Ascending aorta (tissue), 2 donors: ENCODE measurements at regions not wholly inside any gene's neighbourhood (a gene's known extent, or its start where the extent isn't known, plus 50 kb on each side); places are given as distances from the start of the nearest gene placed in this dataset.

Source experiments
- DNase-seq, 2 donors: peaks; one replicate each; pipeline ENCODE4 v3.0.0-alpha.2; 2019; ENCODE audit warnings: low spot score in 2 of 2
- H3K27ac ChIP-seq, 2 donors: fragments of 200-600 bp; sonication (generic); one replicate each; pipeline ENCODE4 v1.5.1; 2016 to 2017; ENCODE audit warnings: mild to moderate bottlenecking in 1 of 2
- H3K27me3 ChIP-seq: fragments of 200-600 bp; sonication (generic); one replicate; pipeline ENCODE4 v1.5.1; 2017
- H3K36me3 ChIP-seq, 2 donors: fragments of 200-600 bp; sonication (generic); one replicate each; pipeline ENCODE4 v1.5.1; 2016
- H3K4me1 ChIP-seq, 2 donors: fragments of 200-600 bp; sonication (generic); one replicate each; pipeline ENCODE4 v1.5.1; 2016 to 2017; ENCODE audit warnings: mild to moderate bottlenecking in 1 of 2
- H3K4me3 ChIP-seq, 2 donors: fragments of 200-600 bp; sonication (generic); one replicate each; pipeline ENCODE4 v1.5.1; 2016 to 2017; ENCODE audit warnings: mild to moderate bottlenecking in 1 of 2
- H3K9me3 ChIP-seq, 2 donors: fragments of 200-600 bp; sonication (generic); one replicate each; pipeline ENCODE4 v1.5.1; 2016
- intact Hi-C: fragments of 100-400 bp; cut with DNase I; formaldehyde crosslinking; loops from one replicate; pipeline ENCODE4 v1.15.1; 2023
- TF ChIP-seq, protein P1 (sequence below), 3 experiments: fragments of 200-600 bp in 2 of 3; fragments of 450-650 bp in 1 of 3; sonication (generic) in 2 of 3; IDR thresholded peaks; one replicate each; pipeline ENCODE4 v1.5.1; 2016 to 2019; ENCODE audit warnings: antibody characterized with exemption in 3 of 3, mild to moderate bottlenecking in 1 of 3, moderate library complexity in 1 of 3

DNA sequence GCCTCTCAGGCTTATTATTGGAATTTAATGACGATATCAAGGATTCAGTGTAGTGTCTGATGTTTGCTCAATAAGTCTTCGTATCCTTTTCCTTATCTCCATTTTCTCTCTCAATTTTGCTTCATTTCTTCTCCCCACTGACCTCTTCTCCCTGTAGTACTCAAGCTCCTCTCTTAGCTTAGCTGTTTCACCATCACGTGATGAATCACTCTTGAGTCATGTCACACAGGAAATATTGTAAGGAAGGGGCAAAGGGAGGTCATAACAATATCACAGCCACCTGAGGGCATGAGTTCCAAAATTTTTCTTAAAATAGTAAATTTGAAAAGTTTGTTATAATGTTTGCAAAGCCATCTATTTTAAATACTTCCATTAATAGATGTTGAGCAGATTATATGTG is 392.2 kb upstream of the MARCKS start:
- TF ChIP-seq, protein P1, sequence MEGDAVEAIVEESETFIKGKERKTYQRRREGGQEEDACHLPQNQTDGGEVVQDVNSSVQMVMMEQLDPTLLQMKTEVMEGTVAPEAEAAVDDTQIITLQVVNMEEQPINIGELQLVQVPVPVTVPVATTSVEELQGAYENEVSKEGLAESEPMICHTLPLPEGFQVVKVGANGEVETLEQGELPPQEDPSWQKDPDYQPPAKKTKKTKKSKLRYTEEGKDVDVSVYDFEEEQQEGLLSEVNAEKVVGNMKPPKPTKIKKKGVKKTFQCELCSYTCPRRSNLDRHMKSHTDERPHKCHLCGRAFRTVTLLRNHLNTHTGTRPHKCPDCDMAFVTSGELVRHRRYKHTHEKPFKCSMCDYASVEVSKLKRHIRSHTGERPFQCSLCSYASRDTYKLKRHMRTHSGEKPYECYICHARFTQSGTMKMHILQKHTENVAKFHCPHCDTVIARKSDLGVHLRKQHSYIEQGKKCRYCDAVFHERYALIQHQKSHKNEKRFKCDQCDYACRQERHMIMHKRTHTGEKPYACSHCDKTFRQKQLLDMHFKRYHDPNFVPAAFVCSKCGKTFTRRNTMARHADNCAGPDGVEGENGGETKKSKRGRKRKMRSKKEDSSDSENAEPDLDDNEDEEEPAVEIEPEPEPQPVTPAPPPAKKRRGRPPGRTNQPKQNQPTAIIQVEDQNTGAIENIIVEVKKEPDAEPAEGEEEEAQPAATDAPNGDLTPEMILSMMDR (IDR thresholded peaks at IDR 0.05), result no peak
- Histone ChIP-seq H3K36me3 (no peaks in the 10 kb centered on the region), H3K4me3 (no peak overlapping the region), H3K4me1 (no peaks in the 10 kb centered on the region), H3K27me3 (no peaks in the 10 kb centered on the region), H3K9me3 (no peaks in the 10 kb centered on the region), H3K27ac (no peak overlapping the region)
- intact Hi-C loops, result no loop called here
- no peak for DNase-seq

DNA sequence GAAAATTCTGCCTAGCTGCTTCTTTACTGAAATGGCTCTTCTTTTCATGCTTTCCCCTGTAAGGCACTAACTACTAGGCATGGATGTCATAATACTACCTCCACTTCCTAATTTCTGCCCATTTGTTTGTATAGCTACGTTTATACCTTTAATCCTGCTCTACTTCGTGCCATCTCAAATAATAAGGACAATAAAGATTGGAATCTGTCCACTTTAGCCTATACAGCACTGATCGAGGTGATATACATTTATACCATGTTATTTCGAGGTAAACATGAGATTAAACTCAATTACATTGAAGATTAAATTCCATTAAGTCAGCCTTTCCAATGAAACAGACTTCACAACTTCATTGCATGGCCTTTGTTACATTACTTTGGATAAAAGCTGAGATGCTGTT is 390.6 kb upstream of the MARCKS start:
- Histone ChIP-seq H3K4me1 (no peaks in the 10 kb centered on the region), H3K27me3 (no peaks in the 10 kb centered on the region), H3K36me3 (no peaks in the 10 kb centered on the region), H3K27ac (no peak overlapping the region), H3K9me3 (no peaks in the 10 kb centered on the region), H3K4me3 (no peak overlapping the region)
- intact Hi-C loops, result no loop called here
- DNase-seq, result no peak
- TF ChIP-seq, protein P1 (IDR thresholded peaks at IDR 0.05), result no peak

DNA sequence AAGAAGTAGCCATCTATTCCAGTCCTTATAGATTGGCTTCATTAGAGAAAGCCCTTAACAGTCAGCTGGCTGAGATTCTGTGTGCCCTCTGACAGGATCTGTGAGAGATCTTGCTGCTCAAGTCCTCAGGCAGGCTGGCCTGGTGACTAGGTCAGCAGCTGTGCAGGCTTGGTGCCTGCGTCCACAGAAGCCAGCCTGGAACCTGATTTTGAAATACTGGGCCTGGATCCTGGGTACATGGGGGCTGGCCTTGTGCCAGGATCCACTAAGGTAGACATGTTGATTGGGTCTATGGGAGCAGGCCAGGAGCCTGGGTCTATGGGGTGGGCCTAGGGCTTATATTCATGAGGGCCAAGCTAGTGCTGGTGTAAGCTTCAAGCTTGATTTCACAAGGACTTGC is 381.8 kb upstream of the MARCKS start:
- no peak for DNase-seq
- intact Hi-C loops, result no loop called here
- no peaks in the 10 kb centered on the region for H3K27me3 ChIP-seq

DNA sequence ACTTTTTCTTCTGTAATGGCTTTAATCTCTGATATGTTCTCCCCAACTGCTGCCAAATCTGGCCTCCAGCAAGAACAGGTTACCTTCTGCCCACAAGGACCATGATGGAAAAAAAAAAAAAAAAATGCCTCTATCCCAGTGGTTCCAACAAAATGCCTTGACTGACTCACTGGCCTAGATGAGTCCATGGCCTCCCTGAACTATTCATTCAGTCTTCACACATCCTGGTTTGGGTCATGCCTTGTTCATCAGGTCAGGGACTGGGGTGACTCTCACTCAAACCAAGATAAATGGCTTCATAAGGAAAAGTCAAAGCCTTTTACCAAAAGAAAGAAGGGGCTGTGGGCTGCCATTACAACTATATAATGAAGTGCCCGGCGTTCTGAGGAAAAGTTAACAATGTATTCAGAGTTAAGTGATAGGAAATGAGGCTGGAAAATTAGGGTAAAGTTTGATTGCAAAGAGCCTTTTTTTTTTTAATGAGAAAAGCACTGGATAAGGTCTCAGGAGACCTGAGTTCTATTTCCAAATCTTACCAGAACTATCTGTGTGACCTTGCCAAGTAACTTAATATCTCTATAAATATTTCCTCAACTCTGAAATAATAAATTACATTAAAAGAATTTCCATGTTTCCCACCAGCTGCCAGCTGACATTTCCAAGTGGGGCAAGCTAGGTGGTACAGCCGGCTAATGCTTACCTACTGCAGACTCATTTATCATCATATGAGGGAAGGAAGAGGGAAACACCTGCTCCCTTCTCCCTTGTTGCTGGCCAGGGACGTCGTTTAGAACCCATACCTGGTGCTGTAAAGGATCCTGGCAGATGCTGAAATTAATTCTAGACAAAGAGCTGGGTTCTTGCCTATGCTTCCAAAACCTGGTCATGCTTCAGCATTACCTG is 380.0 kb upstream of the MARCKS start:
- intact Hi-C loops, result no loop called here
- no peaks in the 10 kb centered on the region for H3K4me1 ChIP-seq
- H3K27ac ChIP-seq, result no peak overlapping the region
- no peak for DNase-seq
- no peaks in the 10 kb centered on the region for H3K27me3 ChIP-seq
- H3K4me3 ChIP-seq, result no peak overlapping the region
- H3K36me3 ChIP-seq, result no peaks in the 10 kb centered on the region
- H3K9me3 ChIP-seq, result no peaks in the 10 kb centered on the region
- TF ChIP-seq, protein P1 (IDR thresholded peaks at IDR 0.05), result no peak

More for the DNA sequence above, 381.8 kb upstream of the MARCKS start:
- TF ChIP-seq, protein P1 (IDR thresholded peaks at IDR 0.05), result no peak
- H3K27ac ChIP-seq, result no peak overlapping the region
- no peak overlapping the region for H3K4me3 ChIP-seq
- H3K36me3 ChIP-seq, result no peaks in the 10 kb centered on the region
- H3K9me3 ChIP-seq, result no peaks in the 10 kb centered on the region
- no peaks in the 10 kb centered on the region for H3K4me1 ChIP-seq

DNA sequence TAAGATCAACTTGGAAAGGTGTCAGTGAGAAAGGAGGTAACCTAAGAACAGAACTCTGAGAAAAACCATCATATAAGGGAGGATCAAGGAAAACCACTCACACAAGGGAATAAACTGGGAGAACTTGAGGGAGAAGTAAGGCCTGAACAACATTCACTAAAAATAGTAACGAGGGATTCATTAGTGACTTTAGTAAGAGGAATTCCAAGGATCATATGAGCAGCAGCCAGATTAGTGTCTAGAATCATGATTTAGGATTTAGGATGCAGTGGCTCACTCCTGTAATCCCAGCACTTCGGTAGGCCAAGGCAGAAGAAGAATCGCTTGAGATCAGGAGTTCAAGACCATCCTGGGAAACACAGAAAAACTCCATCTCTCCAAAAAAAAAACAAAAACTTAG is 376.5 kb upstream of the MARCKS start:
- Histone ChIP-seq H3K27ac (no peak overlapping the region), H3K4me1 (no peaks in the 10 kb centered on the region), H3K9me3 (no peaks in the 10 kb centered on the region), H3K4me3 (no peak overlapping the region), H3K27me3 (no peaks in the 10 kb centered on the region), H3K36me3 (no peaks in the 10 kb centered on the region)
- DNase-seq, result no peak
- intact Hi-C loops, result no loop called here
- TF ChIP-seq, protein P1 (IDR thresholded peaks at IDR 0.05), result no peak
